ENCODE measurements at regions not wholly inside any gene's neighbourhood (a gene's known extent, or its start where the extent isn't known, plus 50 kb on each side); places are given as distances from the start of the nearest gene placed in this dataset.

DNA sequence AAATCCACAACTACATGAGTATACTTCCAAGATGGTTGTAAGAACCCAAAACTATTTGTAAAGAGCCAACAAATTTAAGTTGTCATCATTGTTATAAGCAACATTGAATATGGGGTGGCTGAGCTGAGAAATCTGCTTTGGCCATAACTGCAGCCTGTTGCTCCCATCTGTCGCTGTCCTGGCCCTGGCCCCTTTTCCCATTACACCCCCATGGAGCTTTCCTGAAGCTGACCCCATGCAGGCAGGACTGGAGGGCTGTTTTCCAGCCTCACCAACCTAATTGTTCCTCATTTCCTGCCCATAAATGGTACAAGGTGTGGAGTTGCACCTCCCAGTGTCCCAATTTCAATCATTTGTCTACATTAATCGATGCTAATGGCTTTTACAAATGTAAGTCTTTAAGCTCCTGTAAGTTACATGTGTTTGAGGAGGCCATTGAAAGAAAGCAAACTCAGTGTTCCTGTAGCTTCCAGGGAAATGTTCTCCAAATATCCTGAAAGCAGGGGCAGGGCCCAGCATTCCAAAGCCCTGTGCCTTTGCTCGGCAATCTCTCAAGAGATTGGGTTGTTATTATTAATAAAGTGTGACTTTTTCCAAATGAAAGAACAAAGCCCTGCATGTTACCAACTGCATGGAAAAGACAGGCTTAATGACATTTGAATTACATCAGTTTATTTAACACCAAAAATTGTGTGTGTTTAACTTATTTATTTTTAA is 545.9 kb downstream of the PLPP3 start (continued):
- TF ChIP-seq, protein P1, sequence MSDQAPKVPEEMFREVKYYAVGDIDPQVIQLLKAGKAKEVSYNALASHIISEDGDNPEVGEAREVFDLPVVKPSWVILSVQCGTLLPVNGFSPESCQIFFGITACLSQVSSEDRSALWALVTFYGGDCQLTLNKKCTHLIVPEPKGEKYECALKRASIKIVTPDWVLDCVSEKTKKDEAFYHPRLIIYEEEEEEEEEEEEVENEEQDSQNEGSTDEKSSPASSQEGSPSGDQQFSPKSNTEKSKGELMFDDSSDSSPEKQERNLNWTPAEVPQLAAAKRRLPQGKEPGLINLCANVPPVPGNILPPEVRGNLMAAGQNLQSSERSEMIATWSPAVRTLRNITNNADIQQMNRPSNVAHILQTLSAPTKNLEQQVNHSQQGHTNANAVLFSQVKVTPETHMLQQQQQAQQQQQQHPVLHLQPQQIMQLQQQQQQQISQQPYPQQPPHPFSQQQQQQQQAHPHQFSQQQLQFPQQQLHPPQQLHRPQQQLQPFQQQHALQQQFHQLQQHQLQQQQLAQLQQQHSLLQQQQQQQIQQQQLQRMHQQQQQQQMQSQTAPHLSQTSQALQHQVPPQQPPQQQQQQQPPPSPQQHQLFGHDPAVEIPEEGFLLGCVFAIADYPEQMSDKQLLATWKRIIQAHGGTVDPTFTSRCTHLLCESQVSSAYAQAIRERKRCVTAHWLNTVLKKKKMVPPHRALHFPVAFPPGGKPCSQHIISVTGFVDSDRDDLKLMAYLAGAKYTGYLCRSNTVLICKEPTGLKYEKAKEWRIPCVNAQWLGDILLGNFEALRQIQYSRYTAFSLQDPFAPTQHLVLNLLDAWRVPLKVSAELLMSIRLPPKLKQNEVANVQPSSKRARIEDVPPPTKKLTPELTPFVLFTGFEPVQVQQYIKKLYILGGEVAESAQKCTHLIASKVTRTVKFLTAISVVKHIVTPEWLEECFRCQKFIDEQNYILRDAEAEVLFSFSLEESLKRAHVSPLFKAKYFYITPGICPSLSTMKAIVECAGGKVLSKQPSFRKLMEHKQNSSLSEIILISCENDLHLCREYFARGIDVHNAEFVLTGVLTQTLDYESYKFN (CRISPR knock-in tag; conservative IDR thresholded peaks at IDR 0.05) = no peak
- TF ChIP-seq ZNF83 (CRISPR knock-in tag; IDR thresholded peaks at IDR 0.05; ENCODE audit: borderline replicate concordance) = no peak
- TF ChIP-seq ZNF775 (CRISPR knock-in tag; IDR thresholded peaks at IDR 0.05; ENCODE audit: borderline replicate concordance) = no peak
- no peak for TF ChIP-seq ZNF350 (CRISPR knock-in tag; IDR thresholded peaks at IDR 0.05; ENCODE audit: borderline replicate concordance, low read depth)
- TF ChIP-seq RARG (CRISPR knock-in tag; IDR thresholded peaks at IDR 0.05; ENCODE audit: low read depth) = no peak

DNA sequence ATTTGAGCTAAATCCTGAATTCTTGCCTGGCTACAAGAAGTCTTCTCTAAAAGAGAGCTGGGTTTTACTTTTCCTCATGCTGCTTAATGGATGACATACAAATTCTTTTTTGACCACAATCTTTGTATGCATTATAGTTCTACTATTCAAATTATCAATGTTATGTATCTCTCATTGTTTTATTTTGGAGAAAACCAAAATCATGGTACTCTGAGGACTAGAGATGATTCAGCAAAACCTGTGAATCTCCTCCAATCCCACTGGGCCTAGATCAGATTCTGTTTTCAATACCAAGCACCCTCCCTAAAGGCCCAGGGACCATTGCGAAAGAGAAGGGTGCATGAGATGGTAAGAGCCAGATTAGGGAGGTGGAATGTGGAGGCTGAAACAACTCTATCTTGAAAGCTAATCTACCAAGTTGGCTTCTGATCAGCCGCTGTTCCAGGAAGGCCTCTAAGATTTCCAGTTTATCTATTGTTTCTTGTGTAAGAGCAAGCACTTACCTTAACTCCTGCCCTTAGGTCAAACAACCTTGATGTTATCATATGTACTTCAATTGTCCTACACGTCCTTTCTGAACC is 547.2 kb downstream of the PLPP3 start:
- no peak overlapping the region for H3K27ac ChIP-seq (ENCODE audit: extremely low read length, insufficient read depth, low read length)
- TF ChIP-seq, protein P2, sequence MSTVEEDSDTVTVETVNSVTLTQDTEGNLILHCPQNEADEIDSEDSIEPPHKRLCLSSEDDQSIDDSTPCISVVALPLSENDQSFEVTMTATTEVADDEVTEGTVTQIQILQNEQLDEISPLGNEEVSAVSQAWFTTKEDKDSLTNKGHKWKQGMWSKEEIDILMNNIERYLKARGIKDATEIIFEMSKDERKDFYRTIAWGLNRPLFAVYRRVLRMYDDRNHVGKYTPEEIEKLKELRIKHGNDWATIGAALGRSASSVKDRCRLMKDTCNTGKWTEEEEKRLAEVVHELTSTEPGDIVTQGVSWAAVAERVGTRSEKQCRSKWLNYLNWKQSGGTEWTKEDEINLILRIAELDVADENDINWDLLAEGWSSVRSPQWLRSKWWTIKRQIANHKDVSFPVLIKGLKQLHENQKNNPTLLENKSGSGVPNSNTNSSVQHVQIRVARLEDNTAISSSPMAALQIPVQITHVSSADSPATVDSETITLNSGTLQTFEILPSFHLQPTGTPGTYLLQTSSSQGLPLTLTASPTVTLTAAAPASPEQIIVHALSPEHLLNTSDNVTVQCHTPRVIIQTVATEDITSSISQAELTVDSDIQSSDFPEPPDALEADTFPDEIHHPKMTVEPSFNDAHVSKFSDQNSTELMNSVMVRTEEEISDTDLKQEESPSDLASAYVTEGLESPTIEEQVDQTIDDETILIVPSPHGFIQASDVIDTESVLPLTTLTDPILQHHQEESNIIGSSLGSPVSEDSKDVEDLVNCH (CRISPR knock-in tag; IDR thresholded peaks at IDR 0.05) = no peak
- TF ChIP-seq PPARG (CRISPR knock-in tag; conservative IDR thresholded peaks at IDR 0.05) = no peak
- no peak for TF ChIP-seq GFI1 (CRISPR knock-in tag; IDR thresholded peaks at IDR 0.05; ENCODE audit: borderline replicate concordance)
- TF ChIP-seq, protein P3, sequence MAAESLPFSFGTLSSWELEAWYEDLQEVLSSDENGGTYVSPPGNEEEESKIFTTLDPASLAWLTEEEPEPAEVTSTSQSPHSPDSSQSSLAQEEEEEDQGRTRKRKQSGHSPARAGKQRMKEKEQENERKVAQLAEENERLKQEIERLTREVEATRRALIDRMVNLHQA (CRISPR knock-in tag; IDR thresholded peaks at IDR 0.05) = no peak
- TF ChIP-seq NFYC (CRISPR knock-in tag; IDR thresholded peaks at IDR 0.05) = no peak
- TF ChIP-seq, protein P4, sequence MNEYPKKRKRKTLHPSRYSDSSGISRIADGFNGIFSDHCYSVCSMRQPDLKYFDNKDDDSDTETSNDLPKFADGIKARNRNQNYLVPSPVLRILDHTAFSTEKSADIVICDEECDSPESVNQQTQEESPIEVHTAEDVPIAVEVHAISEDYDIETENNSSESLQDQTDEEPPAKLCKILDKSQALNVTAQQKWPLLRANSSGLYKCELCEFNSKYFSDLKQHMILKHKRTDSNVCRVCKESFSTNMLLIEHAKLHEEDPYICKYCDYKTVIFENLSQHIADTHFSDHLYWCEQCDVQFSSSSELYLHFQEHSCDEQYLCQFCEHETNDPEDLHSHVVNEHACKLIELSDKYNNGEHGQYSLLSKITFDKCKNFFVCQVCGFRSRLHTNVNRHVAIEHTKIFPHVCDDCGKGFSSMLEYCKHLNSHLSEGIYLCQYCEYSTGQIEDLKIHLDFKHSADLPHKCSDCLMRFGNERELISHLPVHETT (CRISPR knock-in tag; conservative IDR thresholded peaks at IDR 0.05) = no peak
- TF ChIP-seq, protein P5, sequence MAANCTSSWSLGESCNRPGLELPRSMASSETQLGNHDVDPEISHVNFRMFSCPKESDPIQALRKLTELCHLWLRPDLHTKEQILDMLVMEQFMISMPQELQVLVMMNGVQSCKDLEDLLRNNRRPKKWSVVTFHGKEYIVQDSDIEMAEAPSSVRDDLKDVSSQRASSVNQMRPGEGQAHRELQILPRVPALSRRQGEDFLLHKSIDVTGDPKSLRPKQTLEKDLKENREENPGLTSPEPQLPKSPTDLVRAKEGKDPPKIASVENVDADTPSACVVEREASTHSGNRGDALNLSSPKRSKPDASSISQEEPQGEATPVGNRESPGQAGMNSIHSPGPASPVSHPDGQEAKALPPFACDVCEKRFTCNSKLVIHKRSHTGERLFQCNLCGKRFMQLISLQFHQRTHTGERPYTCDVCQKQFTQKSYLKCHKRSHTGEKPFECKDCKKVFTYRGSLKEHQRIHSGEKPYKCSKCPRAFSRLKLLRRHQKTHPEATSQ (CRISPR knock-in tag; IDR thresholded peaks at IDR 0.05; ENCODE audit: borderline replicate concordance) = no peak
- TF ChIP-seq ZNF235 (CRISPR knock-in tag; IDR thresholded peaks at IDR 0.05; ENCODE audit: borderline replicate concordance) = no peak

More for the DNA sequence above, 547.2 kb downstream of the PLPP3 start:
- in situ Hi-C loops (cut with HindIII; ENCODE audit: extremely low pct_ligation_motif_present, low pct_unique_long_range_greater_than_20kb) = no loop called here
- no peak for ATAC-seq
- 48% methylated on average over 3 of the region's 3 CpGs for WGBS (ENCODE audit: low lambda C conversion rate)
- H3K79me2 ChIP-seq (ENCODE audit: insufficient read depth, low read length) = no peaks in the 10 kb centered on the region
- no peak overlapping the region for H3K4me2 ChIP-seq (ENCODE audit: low read depth, low read length)
- H3K36me3 ChIP-seq (replicated peaks in 1 of 2; ENCODE audit: control insufficient read depth in 1 of 2, insufficient read depth in 2 of 2, low read length in 2 of 2) = no peaks in the 10 kb centered on the region
- no peaks in the 10 kb centered on the region for H3K9me3 ChIP-seq (ENCODE audit: low read length)
- intact Hi-C loops (cut with micrococcal nuclease; ENCODE audit: unreplicated experiment) = no loop called here
- no peak for FAIRE-seq
- CTCF ChIA-PET (ENCODE audit: low intra/inter-chr PET ratio, low total read pairs) = no interaction called here
- no TSS peak for BruUV-seq (replicated peaks)
- H3K4me3 ChIP-seq (replicated peaks in 1 of 3; ENCODE audit: insufficient read depth in 1 of 3, low read depth in 2 of 3, low read length in 3 of 3) = no peak overlapping the region
- no peaks in the 10 kb centered on the region for H4K20me1 ChIP-seq (ENCODE audit: insufficient read depth, low read length)
- POLR2A ChIA-PET = no interaction called here
- no peak for DNase-seq (ENCODE audit: low spot score)
- H3K27me3 ChIP-seq (ENCODE audit: control insufficient read depth in 1 of 2, insufficient read depth in 2 of 2, low read length in 2 of 2) = no peaks in the 10 kb centered on the region
- H3K4me1 ChIP-seq (ENCODE audit: insufficient read depth, low read length) = no peaks in the 10 kb centered on the region
- H2AFZ ChIP-seq (ENCODE audit: low read length) = no peak overlapping the region
- H3K9ac ChIP-seq (ENCODE audit: insufficient read depth, low read depth, low read length) = no peak overlapping the region
